ENCODE measurements at regions not wholly inside any gene's neighbourhood (a gene's known extent, or its start where the extent isn't known, plus 50 kb on each side); places are given as distances from the start of the nearest gene placed in this dataset.
A peak's percentile ranks its signal among the peaks of the same experiment; 100 is the strongest.

GRCh38 chr14:22088614-22089342 lies 415.2 kb upstream of the OR4E1 start:
- no peak for DNase-seq

DNA sequence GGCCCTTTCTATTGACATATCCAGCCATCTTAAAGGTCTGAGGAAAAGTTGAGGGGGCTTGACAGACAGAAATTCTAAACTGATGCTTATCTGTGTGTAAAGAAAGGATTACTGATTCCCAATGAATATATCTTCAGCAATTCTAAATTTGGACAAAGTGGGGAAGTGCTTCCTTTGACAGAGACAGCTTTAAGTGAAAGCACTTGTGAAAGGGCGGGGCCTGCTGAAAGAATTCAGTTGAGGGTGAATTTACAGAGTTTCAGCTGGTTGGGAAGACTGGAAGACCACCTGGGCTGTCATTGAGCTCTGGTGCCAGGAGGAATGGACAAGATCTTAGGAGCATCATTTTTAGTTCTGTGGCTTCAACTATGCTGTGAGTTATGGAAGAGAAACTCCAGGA lies 412.5 kb upstream of the OR4E1 start:
- DNase-seq: no peak

DNA sequence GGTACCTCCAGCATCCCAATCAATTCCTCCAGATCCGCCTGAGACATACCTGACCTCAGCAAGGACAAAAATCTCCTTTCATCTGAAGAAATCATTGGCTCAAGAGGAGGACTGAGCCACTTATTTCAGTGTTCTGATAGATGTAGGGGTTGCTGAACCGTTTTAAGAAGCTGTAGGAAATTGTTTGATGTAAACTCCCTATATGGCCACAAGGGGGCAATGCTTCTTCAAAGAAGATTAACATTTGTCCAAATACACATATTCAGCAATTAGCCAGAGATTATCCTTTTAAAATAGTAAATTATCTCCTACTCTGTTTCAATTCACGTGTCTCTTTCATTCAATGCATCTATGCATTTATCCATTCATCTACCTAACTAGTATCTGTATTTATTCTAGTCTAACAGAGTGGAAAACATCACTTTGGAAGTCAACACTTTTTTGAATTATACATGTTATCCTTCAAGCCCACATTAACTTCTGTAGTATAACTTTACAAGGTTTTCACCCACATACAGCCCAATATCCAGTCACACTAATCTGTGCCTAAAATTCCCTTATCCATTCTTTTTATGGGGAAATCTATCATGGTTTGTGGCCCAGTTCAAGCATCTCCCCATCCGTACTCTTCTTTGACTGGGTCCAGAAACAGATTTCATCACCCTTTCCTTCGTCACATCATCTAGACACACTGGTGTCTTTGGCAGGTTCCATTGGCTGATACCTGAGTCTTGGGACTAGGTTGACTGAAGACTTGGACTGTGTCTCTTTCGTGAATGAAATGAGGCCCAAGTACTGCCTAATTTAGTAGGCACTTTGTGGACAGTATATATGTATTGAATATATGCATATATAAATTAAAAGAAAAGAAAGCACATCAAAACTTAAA lies 411.0 kb upstream of the OR4E1 start:
- peak in 1 of 2 donors; percentile 32 for DNase-seq

- DNase-seq: no peak
Measured at GRCh38 chr14:22081337-22081736, 407.7 kb upstream of the OR4E1 start.

DNA sequence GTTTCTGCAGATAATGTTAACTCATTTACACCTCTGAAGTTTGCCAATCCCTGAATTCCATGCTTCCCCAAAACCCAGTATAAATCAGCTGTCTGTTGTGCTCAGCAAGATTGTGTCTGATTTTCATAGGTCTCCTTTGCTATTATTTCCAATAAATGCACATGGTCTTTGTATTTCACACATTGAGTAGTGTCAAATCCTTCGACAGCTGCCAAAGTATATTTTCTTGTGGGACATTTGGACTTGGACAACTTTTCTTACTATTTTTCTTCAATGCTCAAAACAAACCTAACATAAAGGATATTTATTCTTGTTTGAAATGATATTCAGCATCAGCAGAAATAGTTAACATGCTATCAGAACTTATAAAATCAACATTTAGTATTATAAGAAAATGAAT lies 406.1 kb upstream of the OR4E1 start:
- DNase-seq: no peak

DNA sequence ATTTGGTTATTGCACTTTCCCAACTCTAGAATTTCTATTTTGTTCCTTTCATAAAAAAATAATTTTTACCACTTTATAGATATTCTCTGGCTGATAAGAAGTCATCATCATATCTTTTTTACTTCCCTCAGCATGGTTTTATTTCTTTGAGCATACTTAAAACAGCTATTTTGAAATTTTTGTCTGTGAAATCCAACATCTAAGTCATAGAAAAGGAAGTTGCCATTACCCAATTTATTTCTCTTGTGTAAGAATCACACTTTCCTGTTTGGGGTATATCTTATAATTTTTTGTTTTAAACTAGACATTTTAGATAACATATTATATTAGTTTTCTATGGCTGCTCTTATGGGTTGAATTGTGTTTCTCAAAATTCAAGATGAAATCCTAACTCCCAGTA lies 400.2 kb upstream of the OR4E1 start:
- DNase-seq: no peak

DNA sequence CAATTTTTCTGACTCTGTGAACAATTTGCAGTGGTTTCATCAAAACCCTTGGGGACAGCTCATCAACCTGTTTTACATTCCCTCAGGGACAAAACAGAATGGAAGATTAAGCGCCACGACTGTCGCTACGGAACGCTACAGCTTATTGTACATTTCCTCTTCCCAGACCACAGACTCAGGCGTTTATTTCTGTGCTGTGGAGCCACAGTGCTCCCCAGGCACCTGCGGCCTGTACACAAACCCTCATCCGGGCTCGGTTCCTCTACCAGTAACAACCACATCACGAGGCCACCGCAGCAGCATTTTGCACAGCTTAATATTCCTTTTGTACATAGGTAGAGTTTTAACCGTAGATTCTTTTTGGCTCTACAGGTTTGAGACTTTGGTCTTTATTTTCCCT lies 397.4 kb upstream of the OR4E1 start:
- peak in 1 of 2 donors; percentile 31 for DNase-seq

DNA sequence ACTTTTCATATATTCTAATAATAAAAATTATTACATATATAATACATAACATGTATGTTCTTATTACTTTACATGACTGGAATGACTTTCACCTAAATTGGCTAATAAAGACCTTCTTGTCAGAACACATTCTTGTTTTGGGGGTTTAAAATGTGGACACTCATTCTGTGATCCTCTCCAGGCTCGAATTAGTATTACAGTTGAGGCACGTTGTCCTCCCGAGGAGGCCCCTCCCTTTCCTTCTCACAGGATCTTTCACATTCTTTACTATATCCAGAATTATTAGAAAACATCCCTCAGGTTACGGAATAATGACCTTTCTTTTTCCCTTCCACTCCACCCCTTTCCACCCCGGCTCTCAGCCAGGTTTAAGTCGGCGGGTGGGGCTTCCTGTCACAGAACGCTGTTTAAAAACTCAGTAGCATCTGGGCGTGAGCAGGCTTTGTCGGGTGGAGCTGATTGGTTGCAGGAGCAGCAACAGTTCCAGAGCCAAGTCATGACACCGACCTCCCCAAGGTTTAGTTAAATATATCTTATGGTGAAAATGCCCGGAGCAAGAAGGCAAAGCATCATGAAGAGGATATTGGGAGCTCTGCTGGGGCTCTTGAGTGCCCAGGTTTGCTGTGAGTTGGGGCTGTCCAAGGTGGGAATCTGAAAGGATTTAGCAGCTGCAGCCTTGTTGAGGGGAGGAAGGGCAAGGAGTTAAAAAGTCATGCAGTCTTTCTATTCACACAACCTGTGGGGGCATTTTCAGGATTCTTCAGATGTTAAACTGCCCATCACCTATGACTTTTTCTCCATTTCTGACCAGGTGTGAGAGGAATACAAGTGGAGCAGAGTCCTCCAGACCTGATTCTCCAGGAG lies 396.7 kb upstream of the OR4E1 start:
- DNase-seq: peak; percentile 42 to 50

DNA sequence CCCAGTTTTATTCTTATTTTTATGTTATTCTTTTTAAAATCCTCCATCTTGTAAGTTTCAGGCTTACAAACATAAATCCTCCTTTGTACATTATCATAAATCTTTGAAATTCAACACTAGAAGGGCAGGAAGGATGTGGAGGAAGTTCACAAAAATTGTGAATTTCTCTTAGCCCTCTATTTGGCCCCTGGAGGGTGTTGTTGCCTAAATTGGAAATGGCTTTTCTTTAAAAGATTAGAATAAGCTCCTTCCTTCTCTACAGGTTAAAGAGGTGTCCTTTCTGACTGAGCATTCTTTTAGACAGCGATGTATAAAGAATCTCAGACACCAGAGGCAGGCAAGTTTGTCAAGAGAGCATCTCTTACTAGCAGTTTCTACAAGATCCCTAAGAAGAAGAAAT lies 391.7 kb upstream of the OR4E1 start:
- no peak for DNase-seq

GRCh38 chr14:22059201-22059600 lies 385.6 kb upstream of the OR4E1 start:
- no peak for DNase-seq

GRCh38 chr14:22052795-22053194 lies 379.2 kb upstream of the OR4E1 start:
- DNase-seq: peak; percentile 14 to 19

DNA sequence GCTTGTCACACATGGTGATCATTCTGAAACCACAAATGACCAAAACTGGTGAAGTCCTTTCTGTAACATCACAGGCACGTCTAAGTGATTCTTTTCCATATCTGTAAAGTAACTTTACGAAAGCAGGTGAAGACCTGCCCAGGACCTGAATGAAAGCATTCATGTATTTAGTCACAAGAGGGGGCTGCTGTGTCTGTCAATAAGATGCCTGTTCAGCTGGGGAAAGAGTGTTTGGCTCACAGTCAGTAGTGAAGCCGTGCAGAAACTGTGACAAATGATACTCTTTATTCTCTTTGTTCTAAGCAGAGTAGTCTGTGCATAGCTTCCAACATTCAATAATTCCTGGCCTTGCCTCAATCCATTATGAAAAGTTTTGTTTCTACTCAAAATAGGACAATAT lies 373.5 kb upstream of the OR4E1 start:
- DNase-seq: peak; percentile 20 to 42

GRCh38 chr14:22046063-22046462 lies 372.4 kb upstream of the OR4E1 start:
- no peak for DNase-seq

DNA sequence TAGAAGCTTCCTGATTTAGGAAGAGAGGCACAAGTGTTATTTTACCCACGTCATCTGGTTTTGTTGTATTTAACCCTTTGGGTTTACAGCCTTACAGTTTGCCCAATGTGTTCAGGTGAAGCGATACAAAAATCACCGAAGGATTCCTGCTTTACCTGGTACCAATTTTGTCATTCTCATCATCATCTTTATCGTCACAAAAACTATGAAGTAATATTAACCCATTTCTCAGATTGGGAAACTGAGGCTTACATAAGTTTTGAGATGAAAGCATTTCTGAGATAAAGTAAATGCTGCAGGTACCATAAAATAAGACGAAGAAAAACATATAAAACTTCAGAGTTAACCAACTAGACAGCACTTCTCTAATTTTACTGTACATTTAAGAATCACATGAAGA lies 370.6 kb upstream of the OR4E1 start:
- DNase-seq: no peak

- DNase-seq: no peak
Measured at GRCh38 chr14:22040781-22041125, 367.1 kb upstream of the OR4E1 start.

- DNase-seq: peak; percentile 17 to 41
Measured at GRCh38 chr14:22039938-22040780, 366.5 kb upstream of the OR4E1 start.

GRCh38 chr14:22036541-22037239 lies 363.1 kb upstream of the OR4E1 start:
- no peak for DNase-seq

GRCh38 chr14:22026527-22026926 lies 352.9 kb upstream of the OR4E1 start:
- DNase-seq: no peak

DNA sequence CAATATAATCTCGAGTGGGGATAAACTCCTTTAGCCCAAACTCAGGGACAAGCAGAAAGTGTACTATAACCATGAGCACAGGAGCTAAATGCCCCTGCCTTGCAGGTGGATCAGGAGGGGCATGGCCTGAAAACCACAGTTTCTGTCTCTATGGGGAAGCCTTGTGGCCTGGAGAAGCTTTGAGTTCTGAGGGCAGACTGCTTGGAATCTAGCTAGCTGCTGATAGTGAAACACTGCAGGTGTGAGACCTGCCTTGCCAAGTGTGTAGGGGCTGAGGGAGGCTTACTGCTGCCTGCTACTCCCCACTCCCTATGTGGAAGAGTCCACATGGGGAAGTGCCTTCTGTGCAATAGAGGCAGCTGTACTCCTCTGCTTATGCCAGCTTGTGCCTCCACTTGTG lies 352.3 kb upstream of the OR4E1 start:
- no peak for DNase-seq

DNA sequence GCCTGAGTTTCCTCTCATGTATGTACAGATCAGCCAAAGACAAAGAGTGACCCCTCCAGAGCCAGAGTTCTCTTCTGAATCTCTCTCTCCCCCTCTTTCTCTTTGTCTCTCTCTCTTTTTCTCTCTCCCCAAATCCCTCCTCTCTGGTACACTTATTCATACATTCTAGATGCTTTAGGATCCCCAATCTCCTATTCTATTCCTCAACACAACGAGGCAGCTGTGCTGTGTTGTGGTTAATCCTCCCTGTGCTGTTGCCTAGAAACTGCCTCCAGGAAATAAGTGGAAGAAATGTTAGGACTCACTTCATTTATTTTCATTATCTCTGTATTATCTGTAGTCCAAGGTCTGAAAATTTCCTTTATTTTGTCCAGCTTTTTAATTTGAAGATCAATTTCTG lies 350.5 kb upstream of the OR4E1 start:
- DNase-seq: no peak

GRCh38 chr14:22018890-22019289 lies 345.3 kb upstream of the OR4E1 start:
- no peak for DNase-seq

GRCh38 chr14:22012452-22012851 lies 338.8 kb upstream of the OR4E1 start:
- no peak for DNase-seq

Measured in activated CD4-positive, alpha-beta T cell treated with anti-CD3 and anti-CD28 coated beads for 4 hours (primary cell).